A549 (cell line): ENCODE measurements at regions not wholly inside any gene's neighbourhood (a gene's known extent, or its start where the extent isn't known, plus 50 kb on each side); places are given as distances from the start of the nearest gene placed in this dataset.

ENCODE experiments used
- BHLHE40 ChIP-seq: IDR thresholded peaks from 2 replicates; pipeline ENCODE4 v1.6.1; 2012; ENCODE audit warnings: low read depth, low read length, inconsistent platforms
- CTCF ChIP-seq: fragments of >200 bp; sonication (Bioruptor Twin); formaldehyde crosslinking; IDR thresholded peaks from 3 replicates; pipeline ENCODE4 v1.5.1; 2016
- E2F6 ChIP-seq: IDR thresholded peaks from 2 replicates; pipeline ENCODE4 v1.6.1; 2012; ENCODE audit warnings: low read depth, borderline replicate concordance
- ELK1 ChIP-seq: fragments of 150-350 bp; IDR thresholded peaks from 2 replicates; pipeline ENCODE4 v1.6.1; 2014; ENCODE audit warnings: low read depth, mild to moderate bottlenecking, low read length
- HMGXB4 ChIP-seq: fragments of 250-450 bp; sonication (Bioruptor Pico); IDR thresholded peaks from 2 replicates; pipeline ENCODE4 v1.5.0; 2021; ENCODE audit warnings: mild to moderate bottlenecking, moderate library complexity, borderline replicate concordance
- KDM5A ChIP-seq: fragments of 200-600 bp; sonication (generic); IDR thresholded peaks from 2 replicates; pipeline ENCODE4 v1.6.1; 2016; ENCODE audit warnings: antibody characterized with exemption, mild to moderate bottlenecking
- MAX ChIP-seq: IDR thresholded peaks from 2 replicates; pipeline ENCODE4 v1.6.1; 2012
- MAZ ChIP-seq: fragments of 150-350 bp; IDR thresholded peaks from 2 replicates; pipeline ENCODE4 v1.6.1; 2014; ENCODE audit warnings: antibody characterized with exemption, low read depth, low read length, borderline replicate concordance
- PBX3 ChIP-seq: IDR thresholded peaks from 2 replicates; pipeline ENCODE4 v1.6.1; 2012
- RARB ChIP-seq: fragments of 250-450 bp; sonication (Bioruptor Pico); IDR thresholded peaks from 2 replicates; pipeline ENCODE4 v1.8.0; 2021; ENCODE audit warnings: mild to moderate bottlenecking, moderate library complexity
- RNF2 ChIP-seq: fragments of 200-600 bp; sonication (generic); IDR thresholded peaks from 2 replicates; pipeline ENCODE4 v1.6.1; 2016; ENCODE audit warnings: low read depth, mild to moderate bottlenecking, antibody characterized with exemption, moderate library complexity, borderline replicate concordance

- TF ChIP-seq MAX, result no peak
- TF ChIP-seq ELK1, result no peak
- TF ChIP-seq MAZ, result no peak
- no peak for TF ChIP-seq KDM5A
- no peak for TF ChIP-seq HMGXB4 (CRISPR knock-in tag)
- TF ChIP-seq RNF2, result no peak
- no peak for TF ChIP-seq E2F6
- TF ChIP-seq CTCF, result no peak
- TF ChIP-seq PBX3, result no peak
- TF ChIP-seq BHLHE40, result no peak
- no peak for TF ChIP-seq RARB (CRISPR knock-in tag)
These were observed 537.5 kb downstream of the QKI start for GRCh38 chr6:163952005-163952404.
